Loucy (cell line): ENCODE measurements at regions not wholly inside any gene's neighbourhood (a gene's known extent, or its start where the extent isn't known, plus 50 kb on each side); places are given as distances from the start of the nearest gene placed in this dataset.

Source experiments
- EZH2phosphoT487 ChIP-seq: fragments of 200-600 bp; IDR thresholded peaks from 2 replicates; pipeline ENCODE4 v1.6.1; 2018; ENCODE audit warnings: antibody characterized with exemption, mild to moderate bottlenecking, moderate library complexity, borderline replicate concordance
- TF ChIP-seq, protein P1 (sequence below): fragments of 200-600 bp; sonication (generic); conservative IDR thresholded peaks from 2 replicates; pipeline ENCODE4 v1.5.1; 2014; ENCODE audit warnings: mild to moderate bottlenecking, antibody characterized with exemption, low read length

DNA sequence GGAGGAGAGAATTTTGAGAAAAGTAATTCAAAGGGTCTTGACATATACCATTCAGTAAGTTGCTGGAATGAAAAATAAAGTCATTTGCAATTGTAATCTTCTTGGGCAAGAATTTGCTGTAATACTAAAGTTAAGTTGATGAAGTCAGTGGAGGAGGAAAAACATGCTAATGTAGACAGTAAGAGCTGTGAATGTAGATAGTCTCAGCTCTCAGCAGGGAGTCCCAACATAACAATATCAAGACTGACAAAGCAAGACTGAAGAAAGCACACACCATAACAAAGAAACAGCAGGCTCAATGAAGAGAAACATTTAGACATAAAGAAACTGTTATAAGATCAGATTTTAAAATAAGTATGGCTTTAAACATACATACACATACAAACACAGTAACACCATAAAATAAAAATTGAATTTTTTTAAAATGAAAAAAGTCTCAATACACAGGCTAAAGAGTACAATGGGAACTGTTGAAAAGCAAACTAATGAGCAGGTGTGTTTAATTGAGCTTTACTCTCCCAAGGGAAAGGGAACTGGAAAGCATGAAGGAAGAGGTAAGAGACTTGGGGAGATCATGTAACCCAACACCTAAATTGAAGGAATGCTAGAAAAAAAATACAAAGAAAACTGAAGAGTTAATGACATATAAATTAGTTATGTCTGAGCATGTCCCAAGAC is 336.3 kb upstream of the NCAM2 start:
- TF ChIP-seq, protein P1, sequence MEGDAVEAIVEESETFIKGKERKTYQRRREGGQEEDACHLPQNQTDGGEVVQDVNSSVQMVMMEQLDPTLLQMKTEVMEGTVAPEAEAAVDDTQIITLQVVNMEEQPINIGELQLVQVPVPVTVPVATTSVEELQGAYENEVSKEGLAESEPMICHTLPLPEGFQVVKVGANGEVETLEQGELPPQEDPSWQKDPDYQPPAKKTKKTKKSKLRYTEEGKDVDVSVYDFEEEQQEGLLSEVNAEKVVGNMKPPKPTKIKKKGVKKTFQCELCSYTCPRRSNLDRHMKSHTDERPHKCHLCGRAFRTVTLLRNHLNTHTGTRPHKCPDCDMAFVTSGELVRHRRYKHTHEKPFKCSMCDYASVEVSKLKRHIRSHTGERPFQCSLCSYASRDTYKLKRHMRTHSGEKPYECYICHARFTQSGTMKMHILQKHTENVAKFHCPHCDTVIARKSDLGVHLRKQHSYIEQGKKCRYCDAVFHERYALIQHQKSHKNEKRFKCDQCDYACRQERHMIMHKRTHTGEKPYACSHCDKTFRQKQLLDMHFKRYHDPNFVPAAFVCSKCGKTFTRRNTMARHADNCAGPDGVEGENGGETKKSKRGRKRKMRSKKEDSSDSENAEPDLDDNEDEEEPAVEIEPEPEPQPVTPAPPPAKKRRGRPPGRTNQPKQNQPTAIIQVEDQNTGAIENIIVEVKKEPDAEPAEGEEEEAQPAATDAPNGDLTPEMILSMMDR: no peak
- no peak for TF ChIP-seq EZH2phosphoT487
